ENCODE measurements at regions not wholly inside any gene's neighbourhood (a gene's known extent, or its start where the extent isn't known, plus 50 kb on each side); places are given as distances from the start of the nearest gene placed in this dataset.

GRCh38 chr13:57352114-57352513, 185.1 kb downstream of the PRR20E start:
- Histone ChIP-seq H3K36me3 (ENCODE audit: insufficient read depth, low read length, poor library complexity, severe bottlenecking) (no peaks in the 10 kb centered on the region), H3K4me1 (ENCODE audit: insufficient read depth, low read length, poor library complexity, severe bottlenecking) (no peaks in the 10 kb centered on the region), H3K9me3 (ENCODE audit: low read depth, low read length, poor library complexity, severe bottlenecking) (no peaks in the 10 kb centered on the region), H3K4me3 (ENCODE audit: low read depth, low read length, poor library complexity, severe bottlenecking) (no peak overlapping the region), H3K27ac (ENCODE audit: low read depth, low read length, poor library complexity, severe bottlenecking) (no peak overlapping the region), H3K27me3 (replicated peaks; ENCODE audit: insufficient read depth, low read depth, low read length, poor library complexity) (no peaks in the 10 kb centered on the region)
- no peak for DNase-seq (ENCODE audit: low spot score)
- no peak for TF ChIP-seq EZH2 (IDR thresholded peaks at IDR 0.05; ENCODE audit: borderline replicate concordance, low read depth, low read length, poor library complexity, severe bottlenecking)
- TF ChIP-seq, protein P1, sequence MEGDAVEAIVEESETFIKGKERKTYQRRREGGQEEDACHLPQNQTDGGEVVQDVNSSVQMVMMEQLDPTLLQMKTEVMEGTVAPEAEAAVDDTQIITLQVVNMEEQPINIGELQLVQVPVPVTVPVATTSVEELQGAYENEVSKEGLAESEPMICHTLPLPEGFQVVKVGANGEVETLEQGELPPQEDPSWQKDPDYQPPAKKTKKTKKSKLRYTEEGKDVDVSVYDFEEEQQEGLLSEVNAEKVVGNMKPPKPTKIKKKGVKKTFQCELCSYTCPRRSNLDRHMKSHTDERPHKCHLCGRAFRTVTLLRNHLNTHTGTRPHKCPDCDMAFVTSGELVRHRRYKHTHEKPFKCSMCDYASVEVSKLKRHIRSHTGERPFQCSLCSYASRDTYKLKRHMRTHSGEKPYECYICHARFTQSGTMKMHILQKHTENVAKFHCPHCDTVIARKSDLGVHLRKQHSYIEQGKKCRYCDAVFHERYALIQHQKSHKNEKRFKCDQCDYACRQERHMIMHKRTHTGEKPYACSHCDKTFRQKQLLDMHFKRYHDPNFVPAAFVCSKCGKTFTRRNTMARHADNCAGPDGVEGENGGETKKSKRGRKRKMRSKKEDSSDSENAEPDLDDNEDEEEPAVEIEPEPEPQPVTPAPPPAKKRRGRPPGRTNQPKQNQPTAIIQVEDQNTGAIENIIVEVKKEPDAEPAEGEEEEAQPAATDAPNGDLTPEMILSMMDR (conservative IDR thresholded peaks at IDR 0.05; ENCODE audit: low read depth, low read length) = no peak
- ChIA-PET POLR2A (ENCODE audit: low non-redundant PET) (no interaction called here), CTCF (no interaction called here)
- intact Hi-C loops (cut with micrococcal nuclease; ENCODE audit: unreplicated experiment) = no loop called here
- BruUV-seq (replicated peaks) = no TSS peak

GRCh38 chr13:57353831-57354230, 186.8 kb downstream of the PRR20E start:
- ChIA-PET POLR2A (ENCODE audit: low non-redundant PET) (no interaction called here), CTCF (no interaction called here)
- DNase-seq (ENCODE audit: low spot score) = no peak
- BruUV-seq (replicated peaks) = no TSS peak
- Histone ChIP-seq H3K4me1 (ENCODE audit: insufficient read depth, low read length, poor library complexity, severe bottlenecking) (no peaks in the 10 kb centered on the region), H3K9me3 (ENCODE audit: low read depth, low read length, poor library complexity, severe bottlenecking) (no peaks in the 10 kb centered on the region), H3K4me3 (ENCODE audit: low read depth, low read length, poor library complexity, severe bottlenecking) (no peak overlapping the region), H3K27me3 (replicated peaks; ENCODE audit: insufficient read depth, low read depth, low read length, poor library complexity) (no peaks in the 10 kb centered on the region), H3K27ac (ENCODE audit: low read depth, low read length, poor library complexity, severe bottlenecking) (no peak overlapping the region), H3K36me3 (ENCODE audit: insufficient read depth, low read length, poor library complexity, severe bottlenecking) (no peaks in the 10 kb centered on the region)
- intact Hi-C loops (cut with micrococcal nuclease; ENCODE audit: unreplicated experiment) = no loop called here
- TF ChIP-seq, protein P1 (conservative IDR thresholded peaks at IDR 0.05; ENCODE audit: low read depth, low read length) = no peak
- no peak for TF ChIP-seq EZH2 (IDR thresholded peaks at IDR 0.05; ENCODE audit: borderline replicate concordance, low read depth, low read length, poor library complexity, severe bottlenecking)

- H3K9me3 ChIP-seq (ENCODE audit: low read depth, low read length, poor library complexity, severe bottlenecking) = no peaks in the 10 kb centered on the region
- POLR2A ChIA-PET (ENCODE audit: low non-redundant PET) = no interaction called here
- H3K27me3 ChIP-seq (replicated peaks; ENCODE audit: insufficient read depth, low read depth, low read length, poor library complexity) = no peaks in the 10 kb centered on the region
- TF ChIP-seq EZH2 (IDR thresholded peaks at IDR 0.05; ENCODE audit: borderline replicate concordance, low read depth, low read length, poor library complexity, severe bottlenecking) = no peak
- TF ChIP-seq, protein P1 (conservative IDR thresholded peaks at IDR 0.05; ENCODE audit: low read depth, low read length) = no peak
- no peak overlapping the region for H3K4me3 ChIP-seq (ENCODE audit: low read depth, low read length, poor library complexity, severe bottlenecking)
- intact Hi-C loops (cut with micrococcal nuclease; ENCODE audit: unreplicated experiment) = no loop called here
- H3K27ac ChIP-seq (ENCODE audit: low read depth, low read length, poor library complexity, severe bottlenecking) = no peak overlapping the region
- no peaks in the 10 kb centered on the region for H3K4me1 ChIP-seq (ENCODE audit: insufficient read depth, low read length, poor library complexity, severe bottlenecking)
- CTCF ChIA-PET = no interaction called here
- no peaks in the 10 kb centered on the region for H3K36me3 ChIP-seq (ENCODE audit: insufficient read depth, low read length, poor library complexity, severe bottlenecking)
- BruUV-seq (replicated peaks) = no TSS peak
- no peak for DNase-seq (ENCODE audit: low spot score)
Observed at GRCh38 chr13:57375876-57376275, 208.9 kb downstream of the PRR20E start.
